ENCODE measurements at regions not wholly inside any gene's neighbourhood (a gene's known extent, or its start where the extent isn't known, plus 50 kb on each side); places are given as distances from the start of the nearest gene placed in this dataset.

DNA sequence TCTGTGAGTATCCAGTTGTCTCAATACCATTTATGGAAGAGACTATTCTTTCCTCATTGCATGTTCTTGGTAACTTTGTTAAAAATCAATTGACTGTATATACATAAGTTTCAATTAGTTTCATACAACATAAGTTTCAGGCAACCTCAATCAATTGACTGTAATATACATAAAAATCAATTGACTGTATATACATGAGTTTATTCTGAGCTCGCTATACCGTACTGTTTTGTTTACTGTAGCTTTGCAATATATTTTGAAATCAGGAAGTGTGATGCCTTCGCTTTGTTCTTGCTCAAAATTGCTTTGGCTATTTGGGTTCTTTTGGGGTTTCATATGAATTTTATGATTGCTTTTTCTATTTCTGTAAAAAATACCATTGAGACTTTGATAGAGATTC is 392.0 kb downstream of the BTG1 start:
- Histone ChIP-seq H3K27ac (ENCODE audit: low read length) (no peak overlapping the region), H3K9me3 (ENCODE audit: insufficient read depth, low read length, severe bottlenecking) (peaks cover 9% of the 10 kb centered on the region), H2AFZ (ENCODE audit: low read depth, low read length) (0 out of 2 replicates have a peak overlapping the region, but pooled peaks have one; percentile 39), H3K27me3 (ENCODE audit: insufficient read depth, low read length, poor library complexity) (no peaks in the 10 kb centered on the region), H3K79me2 (ENCODE audit: insufficient read depth, low read length) (no peaks in the 10 kb centered on the region), H3K4me3 (ENCODE audit: low read depth in 1 of 2, low read length in 2 of 2) (no peak overlapping the region), H4K20me1 (ENCODE audit: insufficient read depth, low read length) (no peaks in the 10 kb centered on the region), H3K36me3 (ENCODE audit: insufficient read depth, low read length) (no peaks in the 10 kb centered on the region), H3K4me1 (ENCODE audit: insufficient read depth, low read length) (peaks cover 4% of the 10 kb centered on the region), H3K9ac (ENCODE audit: low read depth, low read length) (no peak overlapping the region), H3K4me2 (ENCODE audit: insufficient read depth, low read length) (no peak overlapping the region)
- no peak for ATAC-seq (ENCODE audit: insufficient read depth, low read depth)
- DNase-seq = no peak
- TF ChIP-seq, protein P1, sequence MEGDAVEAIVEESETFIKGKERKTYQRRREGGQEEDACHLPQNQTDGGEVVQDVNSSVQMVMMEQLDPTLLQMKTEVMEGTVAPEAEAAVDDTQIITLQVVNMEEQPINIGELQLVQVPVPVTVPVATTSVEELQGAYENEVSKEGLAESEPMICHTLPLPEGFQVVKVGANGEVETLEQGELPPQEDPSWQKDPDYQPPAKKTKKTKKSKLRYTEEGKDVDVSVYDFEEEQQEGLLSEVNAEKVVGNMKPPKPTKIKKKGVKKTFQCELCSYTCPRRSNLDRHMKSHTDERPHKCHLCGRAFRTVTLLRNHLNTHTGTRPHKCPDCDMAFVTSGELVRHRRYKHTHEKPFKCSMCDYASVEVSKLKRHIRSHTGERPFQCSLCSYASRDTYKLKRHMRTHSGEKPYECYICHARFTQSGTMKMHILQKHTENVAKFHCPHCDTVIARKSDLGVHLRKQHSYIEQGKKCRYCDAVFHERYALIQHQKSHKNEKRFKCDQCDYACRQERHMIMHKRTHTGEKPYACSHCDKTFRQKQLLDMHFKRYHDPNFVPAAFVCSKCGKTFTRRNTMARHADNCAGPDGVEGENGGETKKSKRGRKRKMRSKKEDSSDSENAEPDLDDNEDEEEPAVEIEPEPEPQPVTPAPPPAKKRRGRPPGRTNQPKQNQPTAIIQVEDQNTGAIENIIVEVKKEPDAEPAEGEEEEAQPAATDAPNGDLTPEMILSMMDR (IDR thresholded peaks at IDR 0.05; ENCODE audit: borderline replicate concordance, extremely low read depth, low read length, poor library complexity, severe bottlenecking) = no peak
- TF ChIP-seq EZH2 (IDR thresholded peaks at IDR 0.05; ENCODE audit: borderline replicate concordance, low read depth, low read length, severe bottlenecking) = no peak

DNA sequence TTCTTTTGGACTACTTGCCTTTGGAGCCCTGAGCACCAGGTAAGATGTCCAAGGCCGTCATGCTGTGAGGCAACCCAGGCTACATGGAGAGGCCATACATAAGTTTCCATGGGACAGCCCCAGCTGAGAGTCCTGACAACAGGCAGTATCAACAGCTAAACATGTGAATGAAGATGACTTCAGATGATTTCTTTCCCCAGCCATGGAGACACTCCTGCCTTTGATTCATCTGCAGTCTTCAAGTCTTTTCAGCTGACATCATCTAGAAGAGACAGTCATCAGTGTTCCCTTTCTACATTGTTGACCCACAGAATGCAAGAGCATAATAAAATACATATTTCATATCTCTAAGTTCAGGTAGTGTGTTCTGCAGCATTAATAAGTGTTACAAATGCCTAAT is 398.7 kb downstream of the BTG1 start:
- no peak overlapping the region for H3K4me3 ChIP-seq (ENCODE audit: low read depth in 1 of 2, low read length in 2 of 2)
- no peaks in the 10 kb centered on the region for H3K9me3 ChIP-seq (ENCODE audit: insufficient read depth, low read length, severe bottlenecking)
- H2AFZ ChIP-seq (ENCODE audit: low read depth, low read length) = peak overlapping the region; percentile 20; the same call in 1 of the 2 replicates
- no peak for TF ChIP-seq EZH2 (IDR thresholded peaks at IDR 0.05; ENCODE audit: borderline replicate concordance, low read depth, low read length, severe bottlenecking)
- TF ChIP-seq, protein P1 (IDR thresholded peaks at IDR 0.05; ENCODE audit: borderline replicate concordance, extremely low read depth, low read length, poor library complexity, severe bottlenecking) = no peak
- DNase-seq (no peak), ATAC-seq (ENCODE audit: insufficient read depth, low read depth) (no peak)
- no peaks in the 10 kb centered on the region for H3K36me3 ChIP-seq (ENCODE audit: insufficient read depth, low read length)
- H3K4me1 ChIP-seq (ENCODE audit: insufficient read depth, low read length) = peaks cover 13% of the 10 kb centered on the region
- no peak overlapping the region for H3K9ac ChIP-seq (ENCODE audit: low read depth, low read length)
- no peak overlapping the region for H3K4me2 ChIP-seq (ENCODE audit: insufficient read depth, low read length)
- no peaks in the 10 kb centered on the region for H3K79me2 ChIP-seq (ENCODE audit: insufficient read depth, low read length)
- H3K27ac ChIP-seq (ENCODE audit: low read length) = no peak overlapping the region
- H3K27me3 ChIP-seq (ENCODE audit: insufficient read depth, low read length, poor library complexity) = no peaks in the 10 kb centered on the region
- H4K20me1 ChIP-seq (ENCODE audit: insufficient read depth, low read length) = no peaks in the 10 kb centered on the region

DNA sequence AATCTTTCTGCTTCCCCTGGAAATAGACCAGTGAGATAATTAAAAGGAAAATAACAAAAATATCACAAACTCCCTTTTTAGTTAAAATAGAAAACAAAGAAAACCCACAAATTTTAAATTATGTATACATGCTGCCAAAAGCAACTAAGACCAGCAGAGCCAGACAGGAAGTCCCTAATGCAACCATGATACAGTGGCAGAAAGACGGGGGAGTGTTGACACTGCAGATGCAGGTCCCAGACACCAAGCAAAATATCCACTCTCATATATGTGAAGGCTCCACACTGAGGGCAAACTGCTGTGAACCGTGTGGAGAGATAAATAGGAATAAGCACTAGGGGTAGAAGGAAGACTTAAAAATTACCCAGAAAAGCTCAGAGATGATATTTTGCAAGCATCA is 401.0 kb downstream of the BTG1 start:
- no peaks in the 10 kb centered on the region for H3K9me3 ChIP-seq (ENCODE audit: insufficient read depth, low read length, severe bottlenecking)
- no peaks in the 10 kb centered on the region for H4K20me1 ChIP-seq (ENCODE audit: insufficient read depth, low read length)
- no peak overlapping the region for H3K4me2 ChIP-seq (ENCODE audit: insufficient read depth, low read length)
- H3K79me2 ChIP-seq (ENCODE audit: insufficient read depth, low read length) = no peaks in the 10 kb centered on the region
- peak overlapping the region; percentile 26 for H3K27ac ChIP-seq (ENCODE audit: low read length)
- no peaks in the 10 kb centered on the region for H3K27me3 ChIP-seq (ENCODE audit: insufficient read depth, low read length, poor library complexity)
- H2AFZ ChIP-seq (ENCODE audit: low read depth, low read length) = peak overlapping the region; percentile 54
- H3K9ac ChIP-seq (ENCODE audit: low read depth, low read length) = no peak overlapping the region
- peak; percentile 74 for ATAC-seq (ENCODE audit: insufficient read depth, low read depth)
- DNase-seq = peak; percentile 29
- H3K4me3 ChIP-seq (ENCODE audit: low read depth in 1 of 2, low read length in 2 of 2) = no peak overlapping the region
- peaks cover 13% of the 10 kb centered on the region for H3K4me1 ChIP-seq (ENCODE audit: insufficient read depth, low read length)
- no peaks in the 10 kb centered on the region for H3K36me3 ChIP-seq (ENCODE audit: insufficient read depth, low read length)
- TF ChIP-seq, protein P1 (IDR thresholded peaks at IDR 0.05; ENCODE audit: borderline replicate concordance, extremely low read depth, low read length, poor library complexity, severe bottlenecking) = no peak
- TF ChIP-seq EZH2 (IDR thresholded peaks at IDR 0.05; ENCODE audit: borderline replicate concordance, low read depth, low read length, severe bottlenecking) = no peak
